ENCODE measurements at regions not wholly inside any gene's neighbourhood (a gene's known extent, or its start where the extent isn't known, plus 50 kb on each side); places are given as distances from the start of the nearest gene placed in this dataset.

GRCh38 chr11:42311944-42312343, 852.5 kb upstream of the LRRC4C start:
- WGBS, 2 donors, result 32 to 39% methylated on average over 2 of the region's 2 CpGs
- DNase-seq (no peak), ATAC-seq (no peak)
- Histone ChIP-seq H3K27me3 (no peaks in the 10 kb centered on the region), H3K27ac (no peak overlapping the region), H3K36me3 (replicated peaks in 1 of 2; ENCODE audit: insufficient read depth in 1 of 2, low read depth in 2 of 2) (no peaks in the 10 kb centered on the region), H3K4me1 (no peaks in the 10 kb centered on the region), H3K9me3 (no peaks in the 10 kb centered on the region), H3K4me3 (no peak overlapping the region)
- TF ChIP-seq POLR2A (IDR thresholded peaks at IDR 0.05) (no peak), CTCF (IDR thresholded peaks at IDR 0.05) (no peak)
- intact Hi-C loops (cut with DNase I), result no loop called here

- Histone ChIP-seq H3K36me3 (replicated peaks in 1 of 2; ENCODE audit: insufficient read depth in 1 of 2, low read depth in 2 of 2) (no peaks in the 10 kb centered on the region), H3K4me1 (no peaks in the 10 kb centered on the region), H3K27ac (no peak overlapping the region), H3K27me3 (no peaks in the 10 kb centered on the region), H3K4me3 (no peak overlapping the region), H3K9me3 (no peaks in the 10 kb centered on the region)
- 13 to 29% methylated on average over 1 of the region's 1 CpG for WGBS, 2 donors
- ATAC-seq (no peak), DNase-seq (no peak)
- TF ChIP-seq POLR2A (IDR thresholded peaks at IDR 0.05), result no peak
- no peak for TF ChIP-seq CTCF (IDR thresholded peaks at IDR 0.05)
- intact Hi-C loops (cut with DNase I), result no loop called here
These were observed 855.8 kb upstream of the LRRC4C start for GRCh38 chr11:42315267-42315666.

- H3K27ac ChIP-seq, result no peak overlapping the region
- 50% methylated on average over 1 of the region's 1 CpG for WGBS, 2 donors
- no peak overlapping the region for H3K4me3 ChIP-seq
- no peaks in the 10 kb centered on the region for H3K36me3 ChIP-seq (replicated peaks in 1 of 2; ENCODE audit: insufficient read depth in 1 of 2, low read depth in 2 of 2)
- intact Hi-C loops (cut with DNase I), result no loop called here
- TF ChIP-seq POLR2A (IDR thresholded peaks at IDR 0.05) (no peak), CTCF (IDR thresholded peaks at IDR 0.05) (no peak)
- H3K4me1 ChIP-seq, result no peaks in the 10 kb centered on the region
- no peaks in the 10 kb centered on the region for H3K9me3 ChIP-seq
- ATAC-seq (no peak), DNase-seq (no peak)
- no peaks in the 10 kb centered on the region for H3K27me3 ChIP-seq
These were observed 856.4 kb upstream of the LRRC4C start for GRCh38 chr11:42315846-42316245.

- intact Hi-C loops (cut with DNase I), result no loop called here
- Histone ChIP-seq H3K9me3 (no peaks in the 10 kb centered on the region), H3K4me1 (no peaks in the 10 kb centered on the region), H3K27me3 (no peaks in the 10 kb centered on the region), H3K4me3 (no peak overlapping the region), H3K36me3 (replicated peaks in 1 of 2; ENCODE audit: insufficient read depth in 1 of 2, low read depth in 2 of 2) (no peaks in the 10 kb centered on the region), H3K27ac (no peak overlapping the region)
- TF ChIP-seq POLR2A (IDR thresholded peaks at IDR 0.05) (no peak), CTCF (IDR thresholded peaks at IDR 0.05) (no peak)
- DNase-seq (no peak), ATAC-seq (no peak)
These were observed 860.5 kb upstream of the LRRC4C start for GRCh38 chr11:42319921-42320320.

- TF ChIP-seq POLR2A (IDR thresholded peaks at IDR 0.05) (no peak), CTCF (IDR thresholded peaks at IDR 0.05) (no peak)
- Histone ChIP-seq H3K27me3 (no peaks in the 10 kb centered on the region), H3K4me1 (no peaks in the 10 kb centered on the region), H3K9me3 (no peaks in the 10 kb centered on the region), H3K27ac (no peak overlapping the region), H3K36me3 (replicated peaks in 1 of 2; ENCODE audit: insufficient read depth in 1 of 2, low read depth in 2 of 2) (no peaks in the 10 kb centered on the region), H3K4me3 (no peak overlapping the region)
- no peak for DNase-seq
- ATAC-seq, result no peak
- intact Hi-C loops (cut with DNase I), result no loop called here
- 40 to 42% methylated on average over 5 of the region's 5 CpGs for WGBS, 2 donors
These were observed 870.6 kb upstream of the LRRC4C start for GRCh38 chr11:42329929-42330565.
